Left lung (tissue), 4 donors: ENCODE measurements at regions not wholly inside any gene's neighbourhood (a gene's known extent, or its start where the extent isn't known, plus 50 kb on each side); places are given as distances from the start of the nearest gene placed in this dataset.

ENCODE experiments used
- ATAC-seq: fragments of 200-7000 bp; cut with Tn5 transposase; one replicate; pipeline ENCODE4 v1.9.1; 2020; ENCODE audit warnings: moderate library complexity
- DNase-seq, 4 donors: peaks; one replicate each; pipeline ENCODE4 v3.0.0-alpha.2; 2013 to 2020
- H3K27ac ChIP-seq, 2 donors: fragments of 200-600 bp; sonication (generic) in 1 of 2; one replicate each; pipeline versions ENCODE4 v1.5.0 to v1.8.0; 2020 to 2021
- H3K27me3 ChIP-seq, 2 donors: fragments of 200-600 bp; sonication (generic) in 1 of 2; one replicate each; pipeline versions ENCODE4 v1.5.0 to v1.8.0; 2020 to 2021
- H3K36me3 ChIP-seq, 2 donors: fragments of 200-600 bp; sonication (generic) in 1 of 2; one replicate each; pipeline versions ENCODE4 v1.5.0 to v1.8.0; 2020 to 2021
- H3K4me1 ChIP-seq, 2 donors: fragments of 200-600 bp; one replicate each; pipeline ENCODE4 v1.8.0; 2021
- H3K4me3 ChIP-seq, 2 donors: fragments of 200-600 bp; sonication (generic) in 1 of 2; one replicate each; pipeline versions ENCODE4 v1.5.0 to v1.8.0; 2020 to 2021; ENCODE audit warnings: mild to moderate bottlenecking in 1 of 2
- H3K9me3 ChIP-seq, 2 donors: fragments of 200-600 bp; sonication (generic) in 1 of 2; one replicate each; pipeline versions ENCODE4 v1.5.0 to v1.8.0; 2020 to 2021
- intact Hi-C, 2 donors: fragments of 100-400 bp; cut with DNase I; formaldehyde crosslinking; loops; one replicate each; pipeline versions ENCODE4 v1.11.2 to v1.14.2; 2022
- TF ChIP-seq, protein P1 (sequence below), 2 donors: fragments of 200-600 bp; sonication (generic) in 1 of 2; IDR thresholded peaks; one replicate each; pipeline versions ENCODE4 v1.5.0 to v1.8.0; 2021; ENCODE audit warnings: antibody characterized with exemption in 2 of 2
- donor health status: DM: no; HTN: yes; CAD: no.
- donor health status: DM: no; HTN: no; CAD: no.

GRCh38 chr3:181570472-181570871 is 141.3 kb upstream of the SOX2 start:
- TF ChIP-seq, protein P1, sequence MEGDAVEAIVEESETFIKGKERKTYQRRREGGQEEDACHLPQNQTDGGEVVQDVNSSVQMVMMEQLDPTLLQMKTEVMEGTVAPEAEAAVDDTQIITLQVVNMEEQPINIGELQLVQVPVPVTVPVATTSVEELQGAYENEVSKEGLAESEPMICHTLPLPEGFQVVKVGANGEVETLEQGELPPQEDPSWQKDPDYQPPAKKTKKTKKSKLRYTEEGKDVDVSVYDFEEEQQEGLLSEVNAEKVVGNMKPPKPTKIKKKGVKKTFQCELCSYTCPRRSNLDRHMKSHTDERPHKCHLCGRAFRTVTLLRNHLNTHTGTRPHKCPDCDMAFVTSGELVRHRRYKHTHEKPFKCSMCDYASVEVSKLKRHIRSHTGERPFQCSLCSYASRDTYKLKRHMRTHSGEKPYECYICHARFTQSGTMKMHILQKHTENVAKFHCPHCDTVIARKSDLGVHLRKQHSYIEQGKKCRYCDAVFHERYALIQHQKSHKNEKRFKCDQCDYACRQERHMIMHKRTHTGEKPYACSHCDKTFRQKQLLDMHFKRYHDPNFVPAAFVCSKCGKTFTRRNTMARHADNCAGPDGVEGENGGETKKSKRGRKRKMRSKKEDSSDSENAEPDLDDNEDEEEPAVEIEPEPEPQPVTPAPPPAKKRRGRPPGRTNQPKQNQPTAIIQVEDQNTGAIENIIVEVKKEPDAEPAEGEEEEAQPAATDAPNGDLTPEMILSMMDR (IDR thresholded peaks at IDR 0.05): no peak
- intact Hi-C loops: no loop called here
- DNase-seq: no peak

DNA sequence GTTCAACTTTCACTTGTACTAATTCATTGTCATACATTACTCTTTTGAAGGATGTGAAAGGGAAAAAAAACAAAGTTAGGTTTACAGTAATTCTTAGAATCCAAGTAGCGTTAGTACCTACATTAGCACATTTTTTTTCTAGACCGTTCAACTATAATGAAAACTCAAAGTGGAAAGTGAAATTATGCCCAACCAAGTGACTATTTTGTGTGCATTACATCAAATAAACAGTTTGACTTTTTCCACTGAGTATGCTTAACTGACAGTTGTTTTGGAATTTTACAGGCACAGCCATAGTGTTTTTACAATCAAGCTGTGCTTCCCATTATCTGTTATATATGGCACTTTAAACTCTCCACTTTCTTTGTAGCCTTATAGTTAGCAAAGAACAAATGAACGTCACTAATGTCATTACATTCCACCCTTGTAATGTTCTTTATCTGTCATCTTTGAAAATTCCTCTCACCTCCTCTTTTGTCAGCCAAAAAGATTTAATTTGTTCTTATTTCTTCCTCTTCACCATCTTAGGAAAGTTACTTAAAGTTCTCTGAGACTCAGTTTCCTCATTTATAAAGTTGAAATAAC is 142.3 kb upstream of the SOX2 start:
- Histone ChIP-seq H3K4me3 (no peak overlapping the region), H3K27ac (no peak overlapping the region), H3K9me3 (no peaks in the 10 kb centered on the region), H3K36me3 (no peaks in the 10 kb centered on the region), H3K27me3 (no peaks in the 10 kb centered on the region), H3K4me1 (no peaks in the 10 kb centered on the region)
- DNase-seq: no peak
- no peak for ATAC-seq
- TF ChIP-seq, protein P1 (IDR thresholded peaks at IDR 0.05): no peak
- intact Hi-C loops: no loop called here

More at GRCh38 chr3:181570472-181570871, 141.3 kb upstream of the SOX2 start:
- no peaks in the 10 kb centered on the region for H3K27me3 ChIP-seq
- H3K36me3 ChIP-seq: no peaks in the 10 kb centered on the region
- H3K4me1 ChIP-seq: no peaks in the 10 kb centered on the region
- no peaks in the 10 kb centered on the region for H3K9me3 ChIP-seq
- no peak overlapping the region for H3K27ac ChIP-seq
- ATAC-seq: no peak
- H3K4me3 ChIP-seq: no peak overlapping the region

DNA sequence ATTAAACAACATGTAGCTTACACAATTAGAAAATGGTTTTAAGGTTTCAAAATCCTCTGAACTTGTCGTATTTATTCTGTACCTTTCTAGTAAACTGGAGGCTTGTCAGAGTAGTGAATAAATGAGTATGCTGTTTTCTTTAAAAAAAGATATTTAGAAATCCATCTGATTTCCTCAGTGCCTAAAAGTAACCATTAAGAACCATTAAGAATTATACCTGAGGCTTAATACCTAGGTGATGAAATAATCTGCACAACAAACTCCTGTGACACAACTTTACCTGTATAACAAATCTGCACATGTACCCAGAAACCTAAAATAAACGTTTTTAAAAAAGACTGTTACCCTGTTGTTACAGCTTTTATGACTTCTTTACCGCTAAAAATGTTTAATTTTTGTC is 143.0 kb upstream of the SOX2 start:
- no peak overlapping the region for H3K27ac ChIP-seq
- H3K4me3 ChIP-seq: no peak overlapping the region
- H3K4me1 ChIP-seq: no peaks in the 10 kb centered on the region
- H3K9me3 ChIP-seq: no peaks in the 10 kb centered on the region
- no peaks in the 10 kb centered on the region for H3K27me3 ChIP-seq
- no peaks in the 10 kb centered on the region for H3K36me3 ChIP-seq
- intact Hi-C loops: no loop called here
- DNase-seq (no peak), ATAC-seq (no peak)
- TF ChIP-seq, protein P1 (IDR thresholded peaks at IDR 0.05): no peak

- Histone ChIP-seq H3K27me3 (no peaks in the 10 kb centered on the region), H3K36me3 (no peaks in the 10 kb centered on the region), H3K4me1 (no peaks in the 10 kb centered on the region), H3K4me3 (no peak overlapping the region), H3K9me3 (no peaks in the 10 kb centered on the region), H3K27ac (no peak overlapping the region)
- no peak for DNase-seq
- TF ChIP-seq, protein P1 (IDR thresholded peaks at IDR 0.05): no peak
- intact Hi-C loops: no loop called here
- ATAC-seq: no peak
Observed at GRCh38 chr3:181568248-181568647, 143.5 kb upstream of the SOX2 start.

GRCh38 chr3:181567311-181568075 is 144.2 kb upstream of the SOX2 start:
- Histone ChIP-seq H3K27me3 (no peaks in the 10 kb centered on the region), H3K9me3 (no peaks in the 10 kb centered on the region), H3K36me3 (no peaks in the 10 kb centered on the region), H3K4me1 (no peaks in the 10 kb centered on the region), H3K4me3 (no peak overlapping the region), H3K27ac (no peak overlapping the region)
- ATAC-seq: no peak
- intact Hi-C loops: no loop called here
- TF ChIP-seq, protein P1 (IDR thresholded peaks at IDR 0.05): no peak
- DNase-seq: no peak
